ENCODE measurements at regions not wholly inside any gene's neighbourhood (a gene's known extent, or its start where the extent isn't known, plus 50 kb on each side); places are given as distances from the start of the nearest gene placed in this dataset.

DNA sequence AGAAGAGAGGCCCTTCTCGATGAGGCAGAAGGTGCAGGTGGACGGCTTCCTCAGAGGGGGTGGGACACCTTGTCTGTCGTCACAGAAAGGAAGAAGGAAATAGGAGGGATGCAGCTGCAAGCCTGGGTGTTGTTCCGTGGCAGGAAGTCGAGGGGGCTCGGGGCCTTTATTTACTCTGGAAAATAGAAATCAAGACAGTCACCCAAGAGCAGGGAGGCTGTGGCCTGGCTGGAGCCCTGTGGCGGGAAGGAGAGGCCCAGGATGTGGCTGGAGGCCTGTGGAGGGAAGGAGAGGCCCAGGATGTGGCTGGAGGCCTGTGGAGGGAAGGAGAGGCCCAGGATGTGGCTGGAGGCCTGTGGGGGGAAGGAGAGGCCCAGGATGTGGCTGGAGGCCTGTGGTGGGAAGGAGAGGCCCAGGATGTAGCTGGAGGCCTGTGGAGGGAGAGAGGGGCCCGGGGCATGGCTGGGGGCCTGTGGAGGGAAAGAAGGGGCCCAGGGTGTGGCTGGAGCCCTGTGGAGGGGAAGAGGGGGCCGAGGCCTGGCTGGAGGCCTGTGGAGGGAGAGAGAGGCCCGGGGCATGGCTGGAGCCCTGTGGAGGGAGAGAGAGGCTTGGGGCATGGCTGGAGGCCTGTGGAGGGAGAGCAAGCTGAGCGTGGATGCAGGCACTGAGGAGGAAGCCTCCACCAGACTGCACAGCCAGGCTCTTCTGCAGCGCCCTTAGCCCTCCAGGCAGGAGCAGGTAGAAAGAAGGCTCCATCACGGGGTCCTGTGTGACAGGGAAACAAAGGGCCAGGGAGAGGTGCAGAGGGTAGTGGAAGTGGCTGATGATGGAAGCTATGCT lies 97.3 kb upstream of the SFMBT2 start:
- Histone ChIP-seq H3K4me3 (ENCODE audit: low read length) (no peak overlapping the region), H2AFZ (ENCODE audit: low read depth, low read length) (no peak overlapping the region), H3K9me3 (ENCODE audit: low read length) (no peaks in the 10 kb centered on the region), H3K27me3 (ENCODE audit: insufficient read depth, low read length) (no peaks in the 10 kb centered on the region), H3K4me1 (ENCODE audit: insufficient read depth, low read length) (no peaks in the 10 kb centered on the region), H3K36me3 (ENCODE audit: insufficient read depth, low read length) (no peaks in the 10 kb centered on the region)

DNA sequence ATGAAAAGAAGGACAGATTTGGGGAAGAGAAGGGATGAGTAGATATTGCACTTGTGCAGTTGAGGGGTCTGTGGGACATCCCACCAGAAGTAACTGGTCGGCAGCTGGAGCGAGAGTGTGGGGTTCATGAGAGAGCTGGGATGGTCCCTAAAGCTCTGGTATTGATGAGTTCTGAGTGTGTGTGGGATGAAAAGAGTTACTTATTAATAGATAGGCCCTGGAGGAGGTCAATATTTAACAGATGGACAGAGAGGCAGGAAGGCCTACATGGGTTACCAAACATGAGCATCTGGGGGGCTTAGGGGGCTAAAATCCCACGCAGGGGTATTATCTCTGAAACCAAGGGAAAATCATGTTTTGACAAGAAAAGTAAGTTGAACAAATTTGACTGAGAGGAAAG lies 95.7 kb upstream of the SFMBT2 start:
- Histone ChIP-seq H3K4me1 (ENCODE audit: insufficient read depth, low read length) (no peaks in the 10 kb centered on the region), H3K9me3 (ENCODE audit: low read length) (no peaks in the 10 kb centered on the region), H3K4me3 (ENCODE audit: low read length) (no peak overlapping the region), H3K27me3 (ENCODE audit: insufficient read depth, low read length) (peaks cover 2% of the 10 kb centered on the region), H3K36me3 (ENCODE audit: insufficient read depth, low read length) (no peaks in the 10 kb centered on the region), H2AFZ (ENCODE audit: low read depth, low read length) (no peak overlapping the region)

DNA sequence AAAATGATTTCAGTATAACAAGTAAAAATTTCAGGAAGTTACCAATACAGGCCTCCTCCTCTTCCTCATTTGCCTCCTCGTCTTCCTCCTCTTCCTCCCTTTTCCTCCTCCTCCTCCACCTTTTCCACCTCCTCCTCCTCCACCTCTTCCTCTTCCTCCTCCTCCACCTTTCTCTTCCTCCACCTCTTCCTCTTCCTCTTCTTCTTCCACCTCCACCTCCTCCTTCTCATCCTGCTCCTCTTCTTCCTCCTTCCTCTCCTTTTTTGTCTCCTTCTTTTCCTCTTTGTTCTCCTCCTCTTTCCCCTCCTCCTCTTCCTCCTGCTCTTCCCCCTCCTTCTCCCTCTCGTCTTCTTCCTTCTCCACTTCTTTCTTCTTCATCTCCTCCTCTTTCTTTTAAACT lies 94.4 kb upstream of the SFMBT2 start:
- Histone ChIP-seq H3K27me3 (ENCODE audit: insufficient read depth, low read length) (peaks cover 2% of the 10 kb centered on the region), H3K36me3 (ENCODE audit: insufficient read depth, low read length) (no peaks in the 10 kb centered on the region), H3K9me3 (ENCODE audit: low read length) (no peaks in the 10 kb centered on the region), H2AFZ (ENCODE audit: low read depth, low read length) (no peak overlapping the region), H3K4me3 (ENCODE audit: low read length) (no peak overlapping the region), H3K4me1 (ENCODE audit: insufficient read depth, low read length) (no peaks in the 10 kb centered on the region)

DNA sequence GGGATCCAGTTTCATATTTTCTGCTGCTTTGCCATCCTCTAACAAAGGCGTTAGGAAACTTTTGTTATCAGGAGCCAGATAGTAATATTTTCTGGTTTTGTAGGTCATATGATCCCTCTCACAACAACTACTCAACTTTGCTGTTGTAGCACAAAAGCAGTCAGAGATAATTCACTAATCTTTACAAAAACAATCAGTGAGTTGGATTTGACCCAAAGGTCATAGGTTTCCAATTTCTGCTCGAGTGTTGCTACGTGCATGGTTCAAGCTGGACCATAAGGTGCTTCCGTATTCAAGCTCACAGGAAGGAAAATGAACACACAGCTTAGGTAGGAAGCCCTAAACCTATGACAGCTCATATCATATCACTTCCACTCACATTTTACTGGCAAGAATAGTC lies 92.4 kb upstream of the SFMBT2 start:
- H3K4me3 ChIP-seq (ENCODE audit: low read length): no peak overlapping the region
- no peaks in the 10 kb centered on the region for H3K4me1 ChIP-seq (ENCODE audit: insufficient read depth, low read length)
- H3K27me3 ChIP-seq (ENCODE audit: insufficient read depth, low read length): peaks cover 2% of the 10 kb centered on the region
- no peaks in the 10 kb centered on the region for H3K36me3 ChIP-seq (ENCODE audit: insufficient read depth, low read length)
- H2AFZ ChIP-seq (ENCODE audit: low read depth, low read length): no peak overlapping the region
- H3K9me3 ChIP-seq (ENCODE audit: low read length): no peaks in the 10 kb centered on the region

DNA sequence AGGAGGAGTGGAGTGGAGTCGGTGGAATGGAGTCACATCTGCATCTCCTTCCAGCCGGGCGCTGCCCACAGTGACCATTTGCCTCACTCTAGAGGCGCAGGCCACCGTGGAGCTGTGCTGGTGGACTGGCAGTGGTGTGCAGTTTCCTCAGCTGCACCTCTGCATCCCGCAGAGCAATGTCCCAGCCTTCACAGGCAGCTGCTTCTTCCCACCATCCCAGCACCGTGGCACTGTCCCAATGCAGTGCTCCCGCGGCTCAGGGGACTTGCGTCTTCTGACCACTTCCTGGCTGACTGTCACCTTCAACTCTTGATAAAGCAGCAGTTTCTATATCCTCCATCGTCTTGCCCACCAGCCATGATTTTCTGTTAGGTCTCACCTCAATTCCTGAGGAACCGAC lies 90.3 kb upstream of the SFMBT2 start:
- Histone ChIP-seq H2AFZ (ENCODE audit: low read depth, low read length) (no peak overlapping the region), H3K4me1 (ENCODE audit: insufficient read depth, low read length) (no peaks in the 10 kb centered on the region), H3K9me3 (ENCODE audit: low read length) (no peaks in the 10 kb centered on the region), H3K27me3 (ENCODE audit: insufficient read depth, low read length) (peaks cover 2% of the 10 kb centered on the region), H3K36me3 (ENCODE audit: insufficient read depth, low read length) (no peaks in the 10 kb centered on the region), H3K4me3 (ENCODE audit: low read length) (no peak overlapping the region)

DNA sequence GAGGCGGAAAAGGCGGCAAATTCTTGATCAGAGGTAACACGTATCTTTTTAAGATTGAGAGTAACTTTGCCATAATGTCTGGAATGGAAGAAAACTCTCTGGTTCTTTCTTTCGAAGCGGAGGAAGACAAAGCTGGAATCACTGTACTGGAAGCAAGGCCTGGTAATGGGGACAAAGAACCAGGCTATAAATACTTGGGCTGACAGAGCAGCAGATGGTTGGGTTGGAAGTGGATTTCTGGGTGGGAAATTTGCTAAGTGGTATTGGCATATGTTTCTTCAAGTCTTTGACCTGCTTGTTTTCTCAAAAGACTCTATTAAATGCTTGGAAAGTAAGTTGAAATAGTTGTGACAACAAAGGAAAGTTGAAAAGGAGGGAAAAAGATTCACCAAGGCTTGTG lies 87.3 kb upstream of the SFMBT2 start:
- peaks cover 2% of the 10 kb centered on the region for H3K27me3 ChIP-seq (ENCODE audit: insufficient read depth, low read length)
- H3K4me1 ChIP-seq (ENCODE audit: insufficient read depth, low read length): no peaks in the 10 kb centered on the region
- H3K4me3 ChIP-seq (ENCODE audit: low read length): no peak overlapping the region

DNA sequence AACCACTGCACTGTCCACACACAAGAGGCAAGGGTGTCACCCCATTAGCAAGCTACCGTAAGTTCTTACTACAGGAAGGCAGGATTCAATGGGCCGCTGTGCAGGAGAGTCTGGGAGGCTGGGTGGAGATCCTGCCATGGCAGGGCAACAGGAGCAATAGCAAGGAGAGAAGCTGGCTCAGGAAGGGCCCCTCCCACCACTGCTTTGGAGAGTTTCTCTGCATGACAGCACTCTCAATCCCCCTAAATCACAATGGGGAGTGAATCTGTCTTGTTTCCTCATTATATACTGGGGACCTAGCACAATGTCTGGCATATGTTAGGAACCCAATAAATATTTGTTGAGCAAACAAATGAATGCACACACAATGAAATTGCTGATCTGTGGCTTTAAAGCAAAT lies 83.2 kb upstream of the SFMBT2 start:
- no peak overlapping the region for H2AFZ ChIP-seq (ENCODE audit: low read depth, low read length)
- no peaks in the 10 kb centered on the region for H3K36me3 ChIP-seq (ENCODE audit: insufficient read depth, low read length)
- H3K4me3 ChIP-seq (ENCODE audit: low read length): no peak overlapping the region
- no peaks in the 10 kb centered on the region for H3K27me3 ChIP-seq (ENCODE audit: insufficient read depth, low read length)
- H3K4me1 ChIP-seq (ENCODE audit: insufficient read depth, low read length): no peaks in the 10 kb centered on the region
- no peaks in the 10 kb centered on the region for H3K9me3 ChIP-seq (ENCODE audit: low read length)

More for the DNA sequence above, 87.3 kb upstream of the SFMBT2 start:
- H3K9me3 ChIP-seq (ENCODE audit: low read length): no peaks in the 10 kb centered on the region
- H3K36me3 ChIP-seq (ENCODE audit: insufficient read depth, low read length): no peaks in the 10 kb centered on the region
- H2AFZ ChIP-seq (ENCODE audit: low read depth, low read length): no peak overlapping the region

DNA sequence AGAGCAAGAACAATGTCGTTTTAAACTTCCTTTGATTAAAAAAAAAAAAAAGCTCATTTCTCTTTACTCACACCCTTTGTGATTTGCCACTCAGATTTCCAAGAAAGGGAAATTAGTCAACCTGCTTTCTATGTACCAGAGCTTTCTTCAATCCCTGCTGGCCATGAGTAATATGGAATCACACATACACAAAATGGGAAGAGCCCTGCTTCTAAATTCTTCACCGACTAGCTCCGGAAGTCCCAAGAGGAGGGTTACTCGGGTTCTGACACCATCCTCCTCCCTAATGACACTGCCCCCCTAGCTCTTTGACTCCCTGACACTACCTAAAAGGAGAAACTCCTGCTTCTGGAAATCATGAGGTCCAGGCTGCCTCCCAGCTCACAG lies 81.8 kb upstream of the SFMBT2 start:
- Histone ChIP-seq H3K4me1 (ENCODE audit: insufficient read depth, low read length) (peaks cover 6% of the 10 kb centered on the region), H3K9me3 (ENCODE audit: low read length) (no peaks in the 10 kb centered on the region), H3K4me3 (ENCODE audit: low read length) (no peak overlapping the region), H3K36me3 (ENCODE audit: insufficient read depth, low read length) (no peaks in the 10 kb centered on the region), H2AFZ (ENCODE audit: low read depth, low read length) (no peak overlapping the region), H3K27me3 (ENCODE audit: insufficient read depth, low read length) (no peaks in the 10 kb centered on the region)

DNA sequence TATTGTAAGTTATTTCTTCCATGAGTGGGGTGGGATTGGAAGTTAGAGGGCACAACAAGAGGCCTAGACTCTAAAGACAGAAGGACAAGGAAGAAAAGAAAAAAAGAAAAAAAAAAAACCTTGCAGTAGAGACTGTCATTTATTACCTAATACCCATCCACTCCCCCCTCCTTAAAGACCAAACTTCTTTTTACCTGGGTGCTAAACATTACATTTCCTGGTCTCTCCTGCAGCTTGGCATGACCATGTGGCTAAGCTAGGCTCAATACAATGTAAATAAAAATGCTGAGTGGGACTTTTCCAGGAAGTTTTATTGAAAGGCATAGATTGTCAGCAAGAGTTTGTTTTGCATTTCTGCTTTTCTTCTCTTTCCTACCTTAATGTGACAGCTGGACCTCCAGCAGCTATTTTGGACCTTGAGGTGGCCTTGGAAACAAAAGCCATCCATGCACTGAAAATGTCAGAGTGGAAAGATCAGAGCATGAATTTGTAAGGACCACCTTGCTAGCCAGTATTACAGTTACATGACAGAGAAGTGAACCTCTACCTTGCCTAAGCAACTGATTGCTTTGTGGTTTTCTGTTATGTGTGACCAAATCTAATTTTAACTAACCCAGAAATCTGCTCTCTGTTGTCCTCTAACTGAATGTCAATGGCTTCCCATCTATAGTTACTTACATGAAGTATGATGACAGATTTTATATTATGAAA lies 81.3 kb upstream of the SFMBT2 start:
- Histone ChIP-seq H2AFZ (ENCODE audit: low read depth, low read length) (no peak overlapping the region), H3K4me3 (ENCODE audit: low read length) (no peak overlapping the region), H3K36me3 (ENCODE audit: insufficient read depth, low read length) (no peaks in the 10 kb centered on the region), H3K4me1 (ENCODE audit: insufficient read depth, low read length) (peaks cover 6% of the 10 kb centered on the region), H3K9me3 (ENCODE audit: low read length) (no peaks in the 10 kb centered on the region), H3K27me3 (ENCODE audit: insufficient read depth, low read length) (no peaks in the 10 kb centered on the region)

DNA sequence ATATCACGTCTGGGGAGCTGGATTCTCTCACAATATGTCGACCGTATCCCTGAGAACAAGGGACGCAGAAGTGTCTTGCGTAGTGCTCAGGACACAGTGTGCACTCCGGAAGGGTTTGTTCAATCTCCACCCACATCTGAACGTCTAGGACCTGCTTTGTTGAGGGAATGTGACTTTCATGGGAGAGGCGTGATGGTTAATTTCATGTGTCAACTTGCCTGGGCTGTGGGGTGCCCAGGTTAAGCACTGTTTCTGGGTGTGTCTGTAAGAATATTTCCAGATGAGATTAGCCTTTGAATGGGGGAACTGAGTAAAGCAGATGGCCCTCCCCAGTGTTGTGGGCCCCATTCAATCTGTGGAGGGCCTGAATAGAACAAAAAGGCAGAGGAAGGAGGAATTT lies 80.4 kb upstream of the SFMBT2 start:
- no peaks in the 10 kb centered on the region for H3K27me3 ChIP-seq (ENCODE audit: insufficient read depth, low read length)
- H3K4me1 ChIP-seq (ENCODE audit: insufficient read depth, low read length): peaks cover 9% of the 10 kb centered on the region
- H3K4me3 ChIP-seq (ENCODE audit: low read length): no peak overlapping the region
- H3K9me3 ChIP-seq (ENCODE audit: low read length): no peaks in the 10 kb centered on the region
- no peaks in the 10 kb centered on the region for H3K36me3 ChIP-seq (ENCODE audit: insufficient read depth, low read length)
- no peak overlapping the region for H2AFZ ChIP-seq (ENCODE audit: low read depth, low read length)

DNA sequence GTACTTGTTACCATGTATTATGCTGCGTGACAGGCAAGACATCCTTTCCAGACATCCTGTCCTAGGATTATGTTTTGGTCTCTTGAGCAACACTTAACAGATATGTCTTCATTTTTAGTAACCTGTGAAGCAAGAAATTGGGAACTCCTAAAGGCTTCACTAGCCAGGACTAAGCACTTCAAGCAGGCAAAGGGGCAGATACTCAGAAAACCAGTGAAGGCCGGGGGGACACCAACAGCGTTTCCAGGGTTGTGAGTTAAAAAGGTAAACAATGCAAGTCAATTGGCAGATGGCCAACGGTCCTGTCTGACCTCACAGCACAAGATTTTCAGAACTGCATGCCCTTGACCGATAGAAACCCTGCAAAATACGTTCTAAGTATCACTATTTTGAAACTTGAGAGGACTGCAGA lies 77.6 kb upstream of the SFMBT2 start:
- no peaks in the 10 kb centered on the region for H3K27me3 ChIP-seq (ENCODE audit: insufficient read depth, low read length)
- H3K36me3 ChIP-seq (ENCODE audit: insufficient read depth, low read length): no peaks in the 10 kb centered on the region
- peaks cover 29% of the 10 kb centered on the region for H3K4me1 ChIP-seq (ENCODE audit: insufficient read depth, low read length)
- H3K9me3 ChIP-seq (ENCODE audit: low read length): no peaks in the 10 kb centered on the region
- H2AFZ ChIP-seq (ENCODE audit: low read depth, low read length): no peak overlapping the region
- no peak overlapping the region for H3K4me3 ChIP-seq (ENCODE audit: low read length)

DNA sequence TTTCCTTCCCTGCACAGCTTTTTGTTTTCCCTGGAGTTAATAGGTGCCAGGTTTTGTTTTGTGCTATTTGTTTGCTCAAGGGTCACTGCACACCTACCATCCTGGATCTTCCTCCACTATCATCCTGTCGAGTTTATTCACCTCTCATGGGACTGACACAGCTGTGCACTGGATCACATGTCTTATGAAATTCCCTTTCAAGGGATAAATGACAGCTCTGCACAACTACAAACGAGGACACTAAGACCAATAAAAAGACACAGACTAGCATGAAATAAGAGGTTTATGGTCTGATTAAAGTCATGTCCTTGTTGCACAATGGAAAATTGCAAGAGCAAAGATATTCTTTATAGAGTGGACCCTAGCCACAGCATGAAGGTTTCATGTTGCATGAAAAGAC lies 76.7 kb upstream of the SFMBT2 start:
- Histone ChIP-seq H3K27me3 (ENCODE audit: insufficient read depth, low read length) (no peaks in the 10 kb centered on the region), H2AFZ (ENCODE audit: low read depth, low read length) (no peak overlapping the region), H3K4me3 (ENCODE audit: low read length) (no peak overlapping the region), H3K4me1 (ENCODE audit: insufficient read depth, low read length) (peaks cover 29% of the 10 kb centered on the region), H3K9me3 (ENCODE audit: low read length) (no peaks in the 10 kb centered on the region), H3K36me3 (ENCODE audit: insufficient read depth, low read length) (no peaks in the 10 kb centered on the region)

DNA sequence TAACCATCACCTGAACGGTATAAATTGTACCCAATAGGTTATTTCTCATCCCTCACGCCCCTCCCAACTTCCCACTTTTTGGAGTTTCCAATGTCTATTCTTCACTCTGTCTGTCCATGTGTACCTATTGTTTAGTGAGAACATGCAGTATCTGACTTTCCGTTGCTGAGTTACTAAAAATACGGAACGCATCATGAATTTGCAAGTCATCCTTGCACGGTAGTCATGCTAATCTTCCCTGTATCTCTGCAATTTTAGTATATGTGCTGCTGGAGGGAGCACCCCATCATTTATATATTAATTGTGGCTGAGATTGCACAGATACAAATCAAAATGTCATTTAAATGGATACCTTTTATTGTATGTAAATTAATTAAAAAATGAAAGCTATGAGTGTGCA lies 75.7 kb upstream of the SFMBT2 start:
- H3K9me3 ChIP-seq (ENCODE audit: low read length): no peaks in the 10 kb centered on the region
- peaks cover 29% of the 10 kb centered on the region for H3K4me1 ChIP-seq (ENCODE audit: insufficient read depth, low read length)
- H3K36me3 ChIP-seq (ENCODE audit: insufficient read depth, low read length): no peaks in the 10 kb centered on the region
- H2AFZ ChIP-seq (ENCODE audit: low read depth, low read length): no peak overlapping the region
- no peak overlapping the region for H3K4me3 ChIP-seq (ENCODE audit: low read length)
- H3K27me3 ChIP-seq (ENCODE audit: insufficient read depth, low read length): no peaks in the 10 kb centered on the region

Data from neuron (in vitro differentiated cells).